ENCODE measurements at regions not wholly inside any gene's neighbourhood (a gene's known extent, or its start where the extent isn't known, plus 50 kb on each side); places are given as distances from the start of the nearest gene placed in this dataset.

GRCh38 chr17:72307836-72308235, 187.0 kb downstream of the SOX9 start:
- no peaks in the 10 kb centered on the region for H3K27me3 ChIP-seq (ENCODE audit: control insufficient read depth in 1 of 2, insufficient read depth in 2 of 2, low read length in 2 of 2)
- DNase-seq (no peak), ATAC-seq (ENCODE audit: poor library complexity) (no peak)
- H3K36me3 ChIP-seq (ENCODE audit: insufficient read depth, low read length), result no peaks in the 10 kb centered on the region
- Mint-ChIP-seq H3K27ac (no peak overlapping the region), H3K4me1 (ENCODE audit: low read depth) (no peaks in the 10 kb centered on the region), H3K36me3 (ENCODE audit: low read depth) (no peaks in the 10 kb centered on the region), H3K4me3 (no peak overlapping the region), H3K9me3 (no peaks in the 10 kb centered on the region), H3K27me3 (no peaks in the 10 kb centered on the region)
- CTCF ChIA-PET, result no interaction called here
- H3K4me3 ChIP-seq (ENCODE audit: low read length), result no peak overlapping the region
- no peak for TF ChIP-seq CTCF (IDR thresholded peaks at IDR 0.05)
- POLR2A ChIA-PET, result no interaction called here
- intact Hi-C loops (cut with DNase I, micrococcal nuclease), result no loop called here
- no peaks in the 10 kb centered on the region for H3K4me1 ChIP-seq (ENCODE audit: insufficient read depth, low read length)
- no peak overlapping the region for H3K27ac ChIP-seq (ENCODE audit: low read depth in 1 of 2, low read length in 2 of 2)
- peaks cover 0 to 12% of the 10 kb centered on the region in 2 experiments for H3K9me3 ChIP-seq (ENCODE audit: control insufficient read depth in 1 of 2, insufficient read depth in 1 of 2, low read length in 2 of 2)

- H3K27me3 ChIP-seq (ENCODE audit: control insufficient read depth in 1 of 2, insufficient read depth in 2 of 2, low read length in 2 of 2), result no peaks in the 10 kb centered on the region
- Mint-ChIP-seq H3K9me3 (no peaks in the 10 kb centered on the region), H3K27ac (no peak overlapping the region), H3K4me1 (ENCODE audit: low read depth) (no peaks in the 10 kb centered on the region), H3K36me3 (ENCODE audit: low read depth) (no peaks in the 10 kb centered on the region), H3K27me3 (no peaks in the 10 kb centered on the region), H3K4me3 (no peak overlapping the region)
- H3K9me3 ChIP-seq (ENCODE audit: control insufficient read depth in 1 of 2, insufficient read depth in 1 of 2, low read length in 2 of 2), result peaks cover 0 to 12% of the 10 kb centered on the region in 2 experiments
- no peak for DNase-seq
- CTCF ChIA-PET, result no interaction called here
- TF ChIP-seq CTCF (IDR thresholded peaks at IDR 0.05), result no peak
- no peaks in the 10 kb centered on the region for H3K36me3 ChIP-seq (ENCODE audit: insufficient read depth, low read length)
- intact Hi-C loops (cut with DNase I, micrococcal nuclease), result no loop called here
- H3K27ac ChIP-seq (ENCODE audit: low read depth in 1 of 2, low read length in 2 of 2), result no peak overlapping the region
- POLR2A ChIA-PET, result no interaction called here
- H3K4me3 ChIP-seq (ENCODE audit: low read length), result no peak overlapping the region
- no peak for ATAC-seq (ENCODE audit: poor library complexity)
- no peaks in the 10 kb centered on the region for H3K4me1 ChIP-seq (ENCODE audit: insufficient read depth, low read length)
These were observed 188.0 kb downstream of the SOX9 start for GRCh38 chr17:72308744-72309385.

- ChIA-PET CTCF (no interaction called here), POLR2A (interaction anchor here (0.6 kb wide), 1 partner anchor 16 kb away, joined by 3 read pairs; no protein-coding TSS in a partner anchor)
- H3K9me3 Mint-ChIP-seq, result peaks cover 2% of the 10 kb centered on the region
- no peaks in the 10 kb centered on the region for H3K27me3 Mint-ChIP-seq
- intact Hi-C loops (cut with DNase I, micrococcal nuclease), result no loop called here
- Histone ChIP-seq H3K9me3 (ENCODE audit: control insufficient read depth in 1 of 2, insufficient read depth in 1 of 2, low read length in 2 of 2) (peaks cover 0 to 4% of the 10 kb centered on the region in 2 experiments), H3K27me3 (ENCODE audit: control insufficient read depth in 1 of 2, insufficient read depth in 2 of 2, low read length in 2 of 2) (no peaks in the 10 kb centered on the region), H3K36me3 (ENCODE audit: insufficient read depth, low read length) (no peaks in the 10 kb centered on the region), H3K4me1 (ENCODE audit: insufficient read depth, low read length) (no peaks in the 10 kb centered on the region), H3K4me3 (ENCODE audit: low read length) (no peak overlapping the region), H3K27ac (ENCODE audit: low read depth in 1 of 2, low read length in 2 of 2) (no peak overlapping the region)
- no peak overlapping the region for H3K27ac Mint-ChIP-seq
- DNase-seq, result no peak
- no peaks in the 10 kb centered on the region for H3K36me3 Mint-ChIP-seq (ENCODE audit: low read depth)
- no peaks in the 10 kb centered on the region for H3K4me1 Mint-ChIP-seq (ENCODE audit: low read depth)
- no peak overlapping the region for H3K4me3 Mint-ChIP-seq
- no peak for ATAC-seq (ENCODE audit: poor library complexity)
- no peak for TF ChIP-seq CTCF (IDR thresholded peaks at IDR 0.05)
These were observed 190.2 kb downstream of the SOX9 start for GRCh38 chr17:72311004-72311403.

Measured in CD4-positive, alpha-beta T cell (primary cell).